SU-DHL-6 (cell line): ENCODE measurements at regions not wholly inside any gene's neighbourhood (a gene's known extent, or its start where the extent isn't known, plus 50 kb on each side); places are given as distances from the start of the nearest gene placed in this dataset.

Experiments used
- H2AFZ ChIP-seq: fragments of 200-600 bp; sonication (generic); 2 replicates; pipeline ENCODE4 v1.6.1; 2014; ENCODE audit warnings: low read depth, mild to moderate bottlenecking, moderate library complexity, mixed read lengths, antibody characterized with exemption, low read length; ENCODE audit not compliant: severe bottlenecking
- H3F3A ChIP-seq: fragments of 200-600 bp; shearing (Covaris generic); 2 replicates; pipeline ENCODE4 v1.6.0; 2016; ENCODE audit warnings: antibody characterized with exemption, mild to moderate bottlenecking; ENCODE audit not compliant: insufficient read depth
- H3K27ac ChIP-seq: fragments of 200-600 bp; sonication (generic); 2 replicates; pipeline ENCODE4 v1.5.1; 2016; ENCODE audit warnings: low read depth, mild to moderate bottlenecking, low read length, moderate library complexity, mixed read lengths
- H3K27me3 ChIP-seq: fragments of 200-600 bp; sonication (generic), shearing (Covaris generic); 2 replicates; pipeline ENCODE4 v1.6.0; 2014; ENCODE audit warnings: mild to moderate bottlenecking, low read length
- H3K36me3 ChIP-seq: fragments of 200-600 bp; sonication (generic); 2 replicates; pipeline ENCODE4 v1.6.1; 2014; ENCODE audit warnings: mild to moderate bottlenecking, low read length, mixed read lengths
- H3K4me2 ChIP-seq: fragments of 300-600, 200-600 bp; shearing (Covaris generic), sonication (generic); 2 replicates; pipeline ENCODE4 v1.6.0; 2014; ENCODE audit warnings: low read length, low read depth, mild to moderate bottlenecking; ENCODE audit not compliant: poor library complexity, severe bottlenecking
- H3K4me3 ChIP-seq: fragments of 200-600 bp; sonication (generic); 2 replicates; pipeline ENCODE4 v1.5.1; 2014; ENCODE audit warnings: antibody characterized with exemption, low read length, mild to moderate bottlenecking, mixed read lengths; ENCODE audit not compliant: insufficient read depth, poor library complexity, severe bottlenecking
- H3K79me2 ChIP-seq: fragments of 200-600 bp; sonication (generic); 2 replicates; pipeline ENCODE4 v1.6.1; 2014; ENCODE audit warnings: mild to moderate bottlenecking, low read length, moderate library complexity; ENCODE audit not compliant: insufficient read depth
- H3K9ac ChIP-seq: fragments of 200-600 bp; sonication (generic); 2 replicates; pipeline ENCODE4 v1.7.0; 2014; ENCODE audit warnings: mild to moderate bottlenecking, low read length
- H3K9me2 ChIP-seq: fragments of 200-600 bp; sonication (generic); replicated peaks from 2 replicates; pipeline ENCODE4 v1.6.1; 2014; ENCODE audit warnings: low read length; ENCODE audit not compliant: insufficient read depth
- H3K9me3 ChIP-seq: fragments of 200-600 bp; sonication (generic); 2 replicates; pipeline ENCODE4 v1.6.1; 2014; ENCODE audit warnings: low read length, mixed read lengths; ENCODE audit not compliant: insufficient read depth
- H4K20me1 ChIP-seq: fragments of 200-600 bp; sonication (generic); 2 replicates; pipeline ENCODE4 v1.6.1; 2014; ENCODE audit warnings: low read depth, mild to moderate bottlenecking, antibody characterized with exemption, low read length, moderate library complexity, mixed read lengths
- EZH2phosphoT487 ChIP-seq: fragments of 200-600 bp; sonication (generic), shearing (Covaris generic); conservative IDR thresholded peaks from 2 replicates; pipeline ENCODE4 v1.6.1; 2018; ENCODE audit warnings: mild to moderate bottlenecking, antibody characterized with exemption, low read length, moderate library complexity, mixed read lengths
- TF ChIP-seq, protein P1 (sequence below): fragments of 200-600 bp; sonication (generic); IDR thresholded peaks from one replicate; pipeline ENCODE4 v1.5.1; 2017; ENCODE audit warnings: antibody characterized with exemption, mild to moderate bottlenecking, low read length, moderate library complexity; ENCODE audit not compliant: insufficient read depth, poor library complexity, severe bottlenecking

DNA sequence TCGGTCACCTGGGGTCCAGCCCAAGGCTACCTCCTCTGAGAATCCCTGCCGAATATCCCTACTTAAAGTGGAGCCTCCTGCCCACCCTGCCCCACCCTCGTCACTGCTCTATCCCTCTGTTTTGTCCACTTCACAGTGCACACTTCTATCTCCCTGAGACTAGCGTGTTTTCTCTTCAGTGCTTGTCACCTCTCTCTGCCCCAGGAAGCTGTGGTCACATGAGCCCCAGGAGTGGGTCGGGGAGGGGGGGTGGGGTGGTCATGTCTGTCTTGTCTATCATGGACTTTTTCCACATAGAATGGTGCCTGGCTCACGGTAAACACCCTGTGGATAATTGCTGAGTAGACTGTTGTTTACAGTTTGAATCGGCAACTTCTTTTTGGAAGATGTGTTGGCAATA lies 673.6 kb downstream of the PTPRU start:
- Histone ChIP-seq H3K4me3 (no peak overlapping the region), H3K79me2 (no peaks in the 10 kb centered on the region), H3F3A (no peaks in the 10 kb centered on the region), H3K9me3 (no peaks in the 10 kb centered on the region), H4K20me1 (no peaks in the 10 kb centered on the region), H3K27me3 (no peaks in the 10 kb centered on the region), H3K36me3 (no peaks in the 10 kb centered on the region), H3K27ac (no peak overlapping the region), H3K9ac (no peak overlapping the region), H3K4me2 (no peak overlapping the region), H3K9me2 (no peaks in the 10 kb centered on the region), H2AFZ (no peak overlapping the region)
- TF ChIP-seq, protein P1, sequence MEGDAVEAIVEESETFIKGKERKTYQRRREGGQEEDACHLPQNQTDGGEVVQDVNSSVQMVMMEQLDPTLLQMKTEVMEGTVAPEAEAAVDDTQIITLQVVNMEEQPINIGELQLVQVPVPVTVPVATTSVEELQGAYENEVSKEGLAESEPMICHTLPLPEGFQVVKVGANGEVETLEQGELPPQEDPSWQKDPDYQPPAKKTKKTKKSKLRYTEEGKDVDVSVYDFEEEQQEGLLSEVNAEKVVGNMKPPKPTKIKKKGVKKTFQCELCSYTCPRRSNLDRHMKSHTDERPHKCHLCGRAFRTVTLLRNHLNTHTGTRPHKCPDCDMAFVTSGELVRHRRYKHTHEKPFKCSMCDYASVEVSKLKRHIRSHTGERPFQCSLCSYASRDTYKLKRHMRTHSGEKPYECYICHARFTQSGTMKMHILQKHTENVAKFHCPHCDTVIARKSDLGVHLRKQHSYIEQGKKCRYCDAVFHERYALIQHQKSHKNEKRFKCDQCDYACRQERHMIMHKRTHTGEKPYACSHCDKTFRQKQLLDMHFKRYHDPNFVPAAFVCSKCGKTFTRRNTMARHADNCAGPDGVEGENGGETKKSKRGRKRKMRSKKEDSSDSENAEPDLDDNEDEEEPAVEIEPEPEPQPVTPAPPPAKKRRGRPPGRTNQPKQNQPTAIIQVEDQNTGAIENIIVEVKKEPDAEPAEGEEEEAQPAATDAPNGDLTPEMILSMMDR = no peak
- no peak for TF ChIP-seq EZH2phosphoT487

DNA sequence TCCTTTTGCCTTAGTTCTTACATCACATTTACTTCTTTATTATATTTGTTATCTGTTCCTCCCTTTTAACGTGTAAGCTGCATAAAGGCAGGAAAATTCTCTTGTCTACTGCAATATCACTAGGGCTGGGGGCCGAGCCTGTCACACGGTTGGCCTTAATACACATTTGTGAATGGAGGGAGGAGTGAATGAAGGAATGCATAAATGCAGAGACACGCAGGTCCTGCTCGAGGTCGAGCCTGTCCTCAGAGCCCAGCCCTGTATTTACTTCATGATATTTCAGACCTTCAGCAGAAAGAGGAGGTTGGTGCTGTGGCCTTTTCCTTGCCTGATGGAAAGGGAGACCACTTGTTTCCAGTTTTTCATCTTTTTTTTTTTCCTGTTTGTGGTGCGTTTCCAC lies 671.3 kb downstream of the PTPRU start:
- H4K20me1 ChIP-seq = no peaks in the 10 kb centered on the region
- no peaks in the 10 kb centered on the region for H3K9me3 ChIP-seq
- no peaks in the 10 kb centered on the region for H3K36me3 ChIP-seq
- H3K27ac ChIP-seq = no peak overlapping the region
- no peak overlapping the region for H3K4me3 ChIP-seq
- no peaks in the 10 kb centered on the region for H3K79me2 ChIP-seq
- no peaks in the 10 kb centered on the region for H3K9me2 ChIP-seq
- TF ChIP-seq, protein P1 = no peak
- TF ChIP-seq EZH2phosphoT487 = no peak
- H3K27me3 ChIP-seq = no peaks in the 10 kb centered on the region
- H3F3A ChIP-seq = no peaks in the 10 kb centered on the region
- no peak overlapping the region for H3K9ac ChIP-seq
- no peak overlapping the region for H3K4me2 ChIP-seq
- no peak overlapping the region for H2AFZ ChIP-seq

DNA sequence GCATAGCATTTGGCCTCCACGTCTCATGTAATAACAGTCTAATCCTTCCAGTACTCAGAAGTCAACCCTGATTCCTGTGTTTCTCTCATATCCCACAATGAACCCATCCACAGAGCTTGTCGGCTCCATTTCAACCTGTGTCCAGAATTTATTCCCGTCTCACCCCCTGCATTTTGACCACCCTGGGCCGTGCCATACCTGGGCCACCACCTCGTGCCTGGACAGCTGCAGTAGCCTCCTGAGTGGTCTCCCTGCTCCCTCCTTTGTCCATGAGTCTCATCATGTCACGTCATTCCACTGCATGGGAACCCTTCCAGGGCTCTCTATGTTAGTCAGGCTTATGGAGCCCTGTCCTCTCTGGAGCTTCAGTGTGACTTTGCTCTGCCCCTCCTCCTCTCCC lies 670.6 kb downstream of the PTPRU start:
- TF ChIP-seq, protein P1 = no peak
- no peak for TF ChIP-seq EZH2phosphoT487
- Histone ChIP-seq H3K79me2 (no peaks in the 10 kb centered on the region), H3K4me2 (no peak overlapping the region), H4K20me1 (no peaks in the 10 kb centered on the region), H3K9me2 (no peaks in the 10 kb centered on the region), H3F3A (no peaks in the 10 kb centered on the region), H3K36me3 (no peaks in the 10 kb centered on the region), H2AFZ (no peak overlapping the region), H3K27ac (no peak overlapping the region), H3K27me3 (no peaks in the 10 kb centered on the region), H3K9me3 (no peaks in the 10 kb centered on the region), H3K9ac (no peak overlapping the region), H3K4me3 (no peak overlapping the region)
